ENCODE measurements at regions not wholly inside any gene's neighbourhood (a gene's known extent, or its start where the extent isn't known, plus 50 kb on each side); places are given as distances from the start of the nearest gene placed in this dataset.

GRCh38 chr15:93321881-93322282 is 232.9 kb upstream of the RGMA start:
- ATAC-seq (ENCODE audit: low FRiP score) = no peak
- DNase-seq (ENCODE audit: low spot score) = no peak
- no peak for TF ChIP-seq CTCF (IDR thresholded peaks at IDR 0.05)

DNA sequence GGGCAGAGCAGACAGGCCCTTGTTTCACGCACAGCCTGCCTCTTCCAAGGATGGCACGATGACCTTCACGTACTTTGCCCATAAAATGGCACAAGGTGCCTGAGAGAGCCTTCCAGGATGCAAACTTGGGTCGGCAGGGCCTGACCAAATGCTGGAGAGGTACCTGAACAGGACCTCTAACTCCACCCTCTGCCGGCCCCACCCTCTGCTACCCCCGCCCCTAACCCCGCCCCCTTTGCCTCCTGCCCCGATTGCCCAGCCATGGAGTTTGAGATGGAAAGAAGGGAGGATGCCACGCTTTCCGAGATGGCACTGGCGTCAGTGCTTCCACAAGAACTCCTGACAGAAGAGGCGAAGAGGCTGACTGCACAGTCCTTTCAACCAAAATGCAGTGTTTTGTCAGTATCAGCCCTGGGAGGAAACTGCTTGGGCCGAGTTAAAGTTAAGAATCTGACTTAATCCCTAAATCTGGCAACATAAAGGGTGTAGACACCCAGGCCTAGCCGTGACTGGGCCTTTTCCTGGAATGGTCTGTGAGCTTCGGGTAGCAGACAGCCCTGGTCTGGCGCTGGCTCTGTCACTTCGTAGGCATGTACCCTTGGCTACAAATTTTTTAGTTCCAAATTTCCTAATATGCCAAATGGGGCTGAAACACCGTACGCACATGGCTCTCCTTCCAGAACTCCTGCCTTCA is 230.3 kb upstream of the RGMA start:
- TF ChIP-seq CTCF (IDR thresholded peaks at IDR 0.05) = no peak
- ATAC-seq (ENCODE audit: low FRiP score) (no peak), DNase-seq (ENCODE audit: low spot score) (no peak)

DNA sequence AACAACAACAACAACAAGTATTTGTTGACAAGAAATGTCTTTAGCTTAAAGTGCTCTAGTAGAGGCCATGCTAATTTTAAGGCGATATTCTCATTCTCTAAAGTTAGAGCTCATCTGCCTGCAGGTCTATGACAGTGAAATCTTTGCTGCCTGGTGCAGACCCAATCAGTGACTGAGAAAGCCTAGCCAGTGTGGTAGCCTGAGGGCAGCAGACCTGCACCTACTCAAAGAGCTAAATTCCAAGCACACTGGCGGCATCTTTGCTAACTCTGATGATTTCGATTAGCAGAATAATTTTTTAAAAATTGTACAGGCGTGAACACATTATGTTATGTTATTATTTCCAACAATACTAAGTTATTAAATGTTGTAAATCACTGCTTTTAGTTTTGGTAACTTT is 228.8 kb upstream of the RGMA start:
- no peak for TF ChIP-seq CTCF (IDR thresholded peaks at IDR 0.05)
- ATAC-seq (ENCODE audit: low FRiP score) = no peak
- DNase-seq (ENCODE audit: low spot score) = no peak

GRCh38 chr15:93314245-93314644 is 225.2 kb upstream of the RGMA start:
- ATAC-seq (ENCODE audit: low FRiP score) (no peak), DNase-seq (ENCODE audit: low spot score) (no peak)
- no peak for TF ChIP-seq CTCF (IDR thresholded peaks at IDR 0.05)

- no peak for ATAC-seq (ENCODE audit: low FRiP score)
- no peak for TF ChIP-seq CTCF (IDR thresholded peaks at IDR 0.05)
- DNase-seq (ENCODE audit: low spot score) = no peak
Observed at GRCh38 chr15:93312891-93313486, 224.0 kb upstream of the RGMA start.

GRCh38 chr15:93311620-93312019 is 222.6 kb upstream of the RGMA start:
- TF ChIP-seq CTCF (IDR thresholded peaks at IDR 0.05) = no peak
- no peak for ATAC-seq (ENCODE audit: low FRiP score)
- DNase-seq (ENCODE audit: low spot score) = no peak

GRCh38 chr15:93308026-93308690 is 219.1 kb upstream of the RGMA start:
- DNase-seq (ENCODE audit: low spot score) = no peak
- no peak for TF ChIP-seq CTCF (IDR thresholded peaks at IDR 0.05)
- no peak for ATAC-seq (ENCODE audit: low FRiP score)
